HG03354 (cell line): ENCODE measurements at regions not wholly inside any gene's neighbourhood (a gene's known extent, or its start where the extent isn't known, plus 50 kb on each side); places are given as distances from the start of the nearest gene placed in this dataset.
"Not testable (repeated sequence)": the region's sequence is repeated elsewhere in the genome, so short reads cannot be mapped to it uniquely, and the experiment has no call there.

ENCODE experiments used
- ATAC-seq: cut with Tn5 transposase; IDR thresholded peaks from one replicate; pipeline ENCODE4 v1.9.1; 2021; ENCODE audit warnings: mild to moderate bottlenecking; ENCODE audit not compliant: unreplicated experiment, poor library complexity, severe bottlenecking

GRCh38 chr11:23405350-23405937, 545.2 kb upstream of the CCDC179 start:
- ATAC-seq: no peak

GRCh38 chr11:23406131-23406819, 546.0 kb upstream of the CCDC179 start:
- no peak for ATAC-seq

GRCh38 chr11:23413057-23413456, 552.8 kb upstream of the CCDC179 start:
- ATAC-seq: no peak

- no peak for ATAC-seq
Observed at GRCh38 chr11:23423104-23423503, 562.8 kb upstream of the CCDC179 start.

DNA sequence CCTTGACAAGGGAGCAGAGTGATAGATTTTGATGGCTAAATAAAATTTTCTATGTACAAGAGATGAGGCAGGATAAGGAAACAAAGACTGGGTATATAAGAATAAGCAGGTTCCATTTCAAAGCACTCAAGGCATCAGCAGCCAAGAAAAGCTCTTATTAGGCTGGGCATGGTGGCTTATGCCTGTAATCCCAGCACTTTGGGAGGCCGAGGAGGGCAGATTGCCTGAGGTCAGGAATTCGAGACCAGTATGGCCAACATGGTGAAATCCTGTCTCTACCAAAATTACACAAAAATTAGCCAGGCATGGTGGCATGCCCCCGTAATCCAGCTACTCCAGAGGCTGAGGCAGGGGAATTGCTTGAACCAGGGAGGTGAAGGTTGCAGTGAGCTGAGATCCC, 563.4 kb upstream of the CCDC179 start:
- no peak for ATAC-seq

- ATAC-seq: no peak
Observed at GRCh38 chr11:23425381-23425780, 565.1 kb upstream of the CCDC179 start.

GRCh38 chr11:23429569-23429968, 569.3 kb upstream of the CCDC179 start:
- ATAC-seq: no peak

GRCh38 chr11:23453522-23453921, 593.2 kb upstream of the CCDC179 start:
- no peak for ATAC-seq

- ATAC-seq: no peak
Observed at GRCh38 chr11:23455321-23455891, 595.1 kb upstream of the CCDC179 start.

DNA sequence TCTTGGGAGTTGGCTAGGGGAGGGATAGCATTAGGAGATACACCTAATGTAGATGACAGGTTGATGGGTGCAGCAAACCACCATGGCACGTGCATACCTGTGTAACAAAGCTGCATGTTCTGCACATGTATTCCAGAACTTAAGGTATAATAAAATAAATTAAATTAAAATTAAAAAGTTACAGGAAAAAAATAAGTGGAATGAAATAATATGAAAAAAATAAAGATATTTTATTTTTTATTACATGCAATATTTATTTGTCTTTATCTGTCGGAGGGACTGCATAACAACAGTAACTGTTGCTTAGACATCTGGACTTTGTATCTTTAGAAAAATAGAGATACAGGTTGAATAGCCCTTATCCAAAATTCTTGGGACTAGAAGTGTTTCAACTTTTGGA, 597.4 kb upstream of the CCDC179 start:
- no peak for ATAC-seq

DNA sequence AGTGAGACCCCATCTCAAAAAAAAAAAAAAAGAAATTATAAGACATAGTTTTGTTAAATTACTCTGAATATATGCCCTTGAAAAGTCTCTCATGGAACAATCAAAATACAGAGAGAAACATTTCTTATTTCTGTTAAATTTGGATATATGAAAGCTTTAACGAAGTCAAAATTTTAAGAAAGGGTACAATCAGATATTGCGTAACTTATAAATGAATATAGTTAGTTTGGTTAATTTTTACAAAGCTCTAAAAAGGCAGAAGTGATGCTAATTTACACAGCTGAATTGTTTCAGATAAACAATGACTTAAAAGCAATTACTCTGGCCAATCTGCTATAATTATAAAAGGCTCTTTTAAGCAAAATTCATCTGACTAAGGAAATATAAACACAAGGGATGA, 611.6 kb upstream of the CCDC179 start:
- no peak for ATAC-seq

DNA sequence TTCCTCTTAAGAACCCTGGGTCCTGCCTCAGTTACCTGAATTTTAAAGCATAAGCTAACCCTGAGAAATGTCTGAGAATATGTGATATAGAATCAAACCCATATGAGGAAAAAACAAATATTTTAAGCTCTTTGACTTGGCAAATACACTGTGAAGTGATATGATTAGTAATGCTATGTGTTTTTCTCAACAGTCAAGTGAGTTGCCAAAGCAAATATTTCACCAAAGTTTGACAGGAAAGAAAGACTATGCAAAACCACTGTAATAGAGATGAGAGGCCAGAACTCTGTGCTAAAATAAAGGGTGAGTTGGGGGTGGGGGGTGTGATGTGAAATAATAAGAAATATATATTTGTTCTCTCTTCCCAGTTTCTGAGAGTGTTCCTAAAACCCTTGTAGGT, 613.5 kb upstream of the CCDC179 start:
- no peak for ATAC-seq

DNA sequence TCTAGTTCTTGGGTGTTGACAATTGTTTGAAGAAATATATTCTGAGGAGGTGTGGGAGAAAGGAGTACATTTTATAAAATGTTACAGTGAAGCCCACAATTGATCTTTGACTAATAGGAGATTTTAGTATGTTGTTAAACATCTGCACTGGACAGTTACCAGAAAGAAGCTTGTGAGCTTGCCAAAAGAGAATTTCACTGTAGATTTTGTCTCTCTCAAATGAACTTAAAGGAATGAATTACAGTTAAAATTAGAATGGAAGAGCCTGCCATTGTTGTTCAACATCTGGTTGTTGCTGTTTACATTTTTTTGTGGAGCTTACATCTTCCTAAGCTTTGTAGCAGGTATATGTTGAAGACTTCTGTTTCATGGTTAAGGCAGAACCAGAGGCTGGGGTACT, 620.5 kb upstream of the CCDC179 start:
- no peak for ATAC-seq

GRCh38 chr11:23484146-23484545, 623.9 kb upstream of the CCDC179 start:
- ATAC-seq: not testable (repeated sequence)

DNA sequence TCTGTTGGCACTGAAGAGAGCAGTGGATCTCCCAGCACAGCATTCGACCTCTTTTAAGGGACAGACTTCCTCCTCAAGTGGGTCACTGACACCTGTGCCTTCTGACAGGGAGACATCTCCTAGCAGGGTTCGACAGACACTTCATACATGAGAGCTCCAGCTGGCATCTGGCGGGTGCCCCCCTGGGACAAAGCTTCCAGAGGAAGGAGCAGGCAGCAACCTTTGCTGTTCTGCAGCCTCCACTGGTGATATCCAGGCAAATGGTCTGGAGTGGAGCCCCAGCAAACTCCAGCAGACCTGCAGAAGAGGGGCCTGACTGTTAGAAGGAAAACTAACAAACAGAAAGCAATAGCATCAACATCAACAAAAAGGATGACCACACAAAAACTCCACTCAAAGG, 624.3 kb upstream of the CCDC179 start:
- ATAC-seq: not testable (repeated sequence)

- ATAC-seq: no peak
Observed at GRCh38 chr11:23490557-23491235, 630.4 kb upstream of the CCDC179 start.

- ATAC-seq: no peak
Observed at GRCh38 chr11:23494981-23495380, 634.7 kb upstream of the CCDC179 start.

DNA sequence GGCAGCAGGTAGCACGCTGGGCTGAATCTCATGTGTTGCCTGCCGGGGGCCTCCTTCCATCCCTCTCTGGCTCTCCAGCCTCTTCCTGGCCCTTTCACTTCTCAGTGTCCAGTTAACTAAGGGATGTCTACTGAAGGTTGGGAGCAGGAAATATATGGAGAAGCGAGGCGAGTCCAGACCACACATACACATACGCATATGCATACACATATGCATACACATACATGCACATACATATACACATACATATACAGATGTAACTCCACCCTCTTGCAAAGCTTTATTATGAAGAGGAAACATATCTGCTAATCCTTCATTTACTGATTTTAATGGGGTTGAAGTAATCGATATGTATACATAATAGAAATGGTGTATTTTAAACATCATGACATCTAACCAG, 636.1 kb upstream of the CCDC179 start:
- no peak for ATAC-seq

GRCh38 chr11:23497040-23497439, 636.8 kb upstream of the CCDC179 start:
- no peak for ATAC-seq

- no peak for ATAC-seq
Observed at GRCh38 chr11:23502389-23502788, 642.1 kb upstream of the CCDC179 start.

GRCh38 chr11:23502826-23503225, 642.6 kb upstream of the CCDC179 start:
- ATAC-seq: no peak
